ENCODE measurements at regions not wholly inside any gene's neighbourhood (a gene's known extent, or its start where the extent isn't known, plus 50 kb on each side); places are given as distances from the start of the nearest gene placed in this dataset.
"Not testable (repeated sequence)": the region's sequence is repeated elsewhere in the genome, so short reads cannot be mapped to it uniquely, and the experiment has no call there.

- no peak for DNase-seq (ENCODE audit: low read depth in 2 of 2)
Observed at GRCh38 chr1:178572604-178573003, 59.7 kb downstream of the TEX35 start.

GRCh38 chr1:178573330-178573729 is 60.4 kb downstream of the TEX35 start:
- no peak for DNase-seq (ENCODE audit: low read depth in 2 of 2)

GRCh38 chr1:178574345-178574744 is 61.4 kb downstream of the TEX35 start:
- no peak for DNase-seq (ENCODE audit: low read depth in 2 of 2)

GRCh38 chr1:178575611-178576361 is 62.9 kb downstream of the TEX35 start:
- DNase-seq (ENCODE audit: low read depth in 2 of 2), result no peak

- no peak for DNase-seq (ENCODE audit: low read depth in 2 of 2)
Observed at GRCh38 chr1:178576841-178577240, 63.9 kb downstream of the TEX35 start.

GRCh38 chr1:178577882-178578281 is 65.0 kb downstream of the TEX35 start:
- no peak for DNase-seq (ENCODE audit: low read depth in 2 of 2)

- no peak for DNase-seq (ENCODE audit: low read depth in 2 of 2)
Observed at GRCh38 chr1:178578541-178578940, 65.6 kb downstream of the TEX35 start.

- DNase-seq (ENCODE audit: low read depth in 2 of 2), result no peak
Observed at GRCh38 chr1:178579095-178579494, 66.2 kb downstream of the TEX35 start.

GRCh38 chr1:178579562-178579961 is 66.7 kb downstream of the TEX35 start:
- DNase-seq (ENCODE audit: low read depth in 2 of 2), result no peak

GRCh38 chr1:178580096-178580495 is 67.2 kb downstream of the TEX35 start:
- no peak for DNase-seq (ENCODE audit: low read depth in 2 of 2)

GRCh38 chr1:178580876-178581275 is 68.0 kb downstream of the TEX35 start:
- DNase-seq (ENCODE audit: low read depth in 2 of 2), result no peak

- DNase-seq (ENCODE audit: low read depth in 2 of 2), result no peak
Observed at GRCh38 chr1:178581351-178582303, 68.7 kb downstream of the TEX35 start.

GRCh38 chr1:178587096-178587495 is 74.2 kb downstream of the TEX35 start:
- DNase-seq (ENCODE audit: low read depth in 2 of 2), result no peak

- no peak for DNase-seq (ENCODE audit: low read depth in 2 of 2)
Observed at GRCh38 chr1:178587975-178588374, 75.1 kb downstream of the TEX35 start.

GRCh38 chr1:178589042-178589441 is 76.1 kb downstream of the TEX35 start:
- DNase-seq (ENCODE audit: low read depth in 2 of 2), result not testable (repeated sequence)

- DNase-seq (ENCODE audit: low read depth in 2 of 2), result not testable (repeated sequence)
Observed at GRCh38 chr1:178591811-178592210, 78.9 kb downstream of the TEX35 start.

GRCh38 chr1:178593515-178593914 is 80.6 kb downstream of the TEX35 start:
- no peak for DNase-seq (ENCODE audit: low read depth in 2 of 2)

- DNase-seq (ENCODE audit: low read depth in 2 of 2), result no peak
Observed at GRCh38 chr1:178594133-178594532, 81.2 kb downstream of the TEX35 start.

GRCh38 chr1:178595491-178595890 is 82.6 kb downstream of the TEX35 start:
- DNase-seq (ENCODE audit: low read depth in 2 of 2), result no peak

- DNase-seq (ENCODE audit: low read depth in 2 of 2), result no peak
Observed at GRCh38 chr1:178599087-178599486, 86.2 kb downstream of the TEX35 start.

GRCh38 chr1:178599745-178600144 is 86.8 kb downstream of the TEX35 start:
- DNase-seq (ENCODE audit: low read depth in 2 of 2), result no peak

- no peak for DNase-seq (ENCODE audit: low read depth in 2 of 2)
Observed at GRCh38 chr1:178603926-178604325, 91.0 kb downstream of the TEX35 start.

GRCh38 chr1:178606839-178607238 is 93.9 kb downstream of the TEX35 start:
- DNase-seq (ENCODE audit: low read depth in 2 of 2), result no peak
